WTC11 (cell line): ENCODE measurements at regions not wholly inside any gene's neighbourhood (a gene's known extent, or its start where the extent isn't known, plus 50 kb on each side); places are given as distances from the start of the nearest gene placed in this dataset.

ENCODE experiments used
- ATAC-seq: fragments of 200-7000 bp; cut with Tn5 transposase; 2 replicates; pipeline ENCODE4 v1.10.0; 2021; ENCODE audit warnings: mild to moderate bottlenecking, moderate library complexity
- CTCF ChIA-PET: fragments of 300-600 bp; sonication (Branson Sonifier 250); formaldehyde crosslinking; loops from one replicate; lab custom pipeline; 2021; ENCODE audit warnings: antibody characterized with exemption; lab: Charles Lee
- POLR2A ChIA-PET: fragments of 350-600 bp; sonication (Branson Sonifier 250); formaldehyde crosslinking; loops from one replicate; lab custom pipeline; 2021; ENCODE audit warnings: antibody characterized with exemption; lab: Charles Lee
- DNase-seq: peaks from one replicate; pipeline ENCODE4 v3.0.0; 2021; ENCODE audit warnings: low spot score
- H3K27ac Mint-ChIP-seq: 2 replicates; pipeline ENCODE4 v1.8.0; 2021; ENCODE audit warnings: mixed read lengths
- H3K27me3 Mint-ChIP-seq: 2 replicates; pipeline ENCODE4 v1.8.0; 2021; ENCODE audit warnings: low read depth, mild to moderate bottlenecking, moderate library complexity, mixed read lengths
- H3K36me3 Mint-ChIP-seq: 2 replicates; pipeline ENCODE4 v1.8.0; 2021; ENCODE audit warnings: mixed read lengths
- H3K4me1 Mint-ChIP-seq: 2 replicates; pipeline ENCODE4 v1.8.0; 2022; ENCODE audit warnings: mixed read lengths
- H3K4me3 Mint-ChIP-seq: 2 replicates; pipeline ENCODE4 v1.8.0; 2021; ENCODE audit warnings: mild to moderate bottlenecking, moderate library complexity, mixed read lengths
- H3K9me3 Mint-ChIP-seq: 2 replicates; pipeline ENCODE4 v1.8.0; 2021; ENCODE audit warnings: mixed read lengths
- ATF1 ChIP-seq: sonication (generic); formaldehyde crosslinking; IDR thresholded peaks from 2 replicates; pipeline ENCODE4 v1.8.1; 2023; ENCODE audit warnings: mild to moderate bottlenecking, moderate library complexity, missing genetic modification reagents
- ESRRA ChIP-seq: sonication (generic); formaldehyde crosslinking; IDR thresholded peaks from 2 replicates; pipeline ENCODE4 v1.8.1; 2022; ENCODE audit warnings: mild to moderate bottlenecking, missing genetic modification reagents, borderline replicate concordance
- FOXP1 ChIP-seq: sonication (generic); formaldehyde crosslinking; IDR thresholded peaks from 2 replicates; pipeline ENCODE4 v1.8.0; 2022; ENCODE audit warnings: missing genetic modification reagents, mild to moderate bottlenecking, moderate library complexity, borderline replicate concordance
- GRHL2 ChIP-seq: fragments of 250-450 bp; sonication (Bioruptor Pico); IDR thresholded peaks from 2 replicates; pipeline ENCODE4 v1.8.0; 2022; ENCODE audit warnings: mild to moderate bottlenecking, moderate library complexity; ENCODE audit not compliant: insufficient replicate concordance, severe bottlenecking
- HMGA2 ChIP-seq: fragments of 250-450 bp; sonication (Bioruptor Pico); IDR thresholded peaks from 2 replicates; pipeline ENCODE4 v1.4.0; 2021; ENCODE audit warnings: mild to moderate bottlenecking, moderate library complexity
- MYBL2 ChIP-seq: sonication (generic); formaldehyde crosslinking; IDR thresholded peaks from 2 replicates; pipeline ENCODE4 v1.8.1; 2023; ENCODE audit warnings: mild to moderate bottlenecking, moderate library complexity, missing genetic modification reagents
- NFYB ChIP-seq: sonication (generic); formaldehyde crosslinking; conservative IDR thresholded peaks from 2 replicates; pipeline ENCODE4 v1.8.0; 2022; ENCODE audit warnings: low read depth, missing genetic modification reagents
- ZNF317 ChIP-seq: sonication (generic); formaldehyde crosslinking; IDR thresholded peaks from 2 replicates; pipeline ENCODE4 v1.8.1; 2023; ENCODE audit warnings: low read depth, mild to moderate bottlenecking, moderate library complexity, missing genetic modification reagents, borderline replicate concordance
- TF ChIP-seq, protein P1 (sequence below): sonication (generic); formaldehyde crosslinking; IDR thresholded peaks from 2 replicates; pipeline ENCODE4 v1.8.0; 2022; ENCODE audit warnings: mild to moderate bottlenecking, missing genetic modification reagents
- TF ChIP-seq, protein P2 (sequence below): sonication (generic); formaldehyde crosslinking; IDR thresholded peaks from 2 replicates; pipeline ENCODE4 v1.8.1; 2023; ENCODE audit warnings: mild to moderate bottlenecking, missing genetic modification reagents
- TF ChIP-seq, protein P3 (sequence below): sonication (generic); formaldehyde crosslinking; IDR thresholded peaks from 2 replicates; pipeline ENCODE4 v1.8.1; 2023; ENCODE audit warnings: mild to moderate bottlenecking, missing genetic modification reagents, borderline replicate concordance
- TF ChIP-seq, protein P4 (sequence below): fragments of 250-450 bp; sonication (Bioruptor Pico); conservative IDR thresholded peaks from 2 replicates; pipeline ENCODE4 v1.9.0; 2021; ENCODE audit warnings: mild to moderate bottlenecking
- TF ChIP-seq, protein P5 (sequence below): fragments of 250-450 bp; sonication (Bioruptor Pico); IDR thresholded peaks from 2 replicates; pipeline ENCODE4 v1.9.0; 2021; ENCODE audit warnings: mild to moderate bottlenecking
- TF ChIP-seq, protein P6 (sequence below): sonication (generic); formaldehyde crosslinking; IDR thresholded peaks from 2 replicates; pipeline ENCODE4 v1.8.1; 2022; ENCODE audit warnings: low read depth, mild to moderate bottlenecking, moderate library complexity, missing genetic modification reagents, borderline replicate concordance

DNA sequence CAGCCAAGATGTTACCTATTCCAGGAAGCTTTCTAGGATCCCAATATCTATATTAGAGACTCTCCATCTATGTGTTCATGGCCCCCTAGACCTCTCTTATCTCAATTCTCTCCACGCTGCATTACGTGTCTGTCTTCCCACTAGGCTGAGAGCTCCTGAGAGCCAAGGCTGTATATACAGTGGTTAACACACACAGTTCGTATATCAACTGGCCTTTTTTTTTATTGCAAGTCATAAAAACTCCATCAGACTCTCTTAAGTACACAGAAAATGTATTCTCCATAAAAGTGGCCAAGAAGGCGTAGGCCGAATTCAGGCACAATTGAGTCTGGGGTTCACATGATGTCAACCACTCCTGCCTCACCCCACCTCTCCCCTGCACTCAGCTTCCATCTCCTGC is 115.9 kb downstream of the TRIM29 start:
- TF ChIP-seq ESRRA (CRISPR knock-in tag) (no peak), HMGA2 (no peak)
- TF ChIP-seq, protein P1, sequence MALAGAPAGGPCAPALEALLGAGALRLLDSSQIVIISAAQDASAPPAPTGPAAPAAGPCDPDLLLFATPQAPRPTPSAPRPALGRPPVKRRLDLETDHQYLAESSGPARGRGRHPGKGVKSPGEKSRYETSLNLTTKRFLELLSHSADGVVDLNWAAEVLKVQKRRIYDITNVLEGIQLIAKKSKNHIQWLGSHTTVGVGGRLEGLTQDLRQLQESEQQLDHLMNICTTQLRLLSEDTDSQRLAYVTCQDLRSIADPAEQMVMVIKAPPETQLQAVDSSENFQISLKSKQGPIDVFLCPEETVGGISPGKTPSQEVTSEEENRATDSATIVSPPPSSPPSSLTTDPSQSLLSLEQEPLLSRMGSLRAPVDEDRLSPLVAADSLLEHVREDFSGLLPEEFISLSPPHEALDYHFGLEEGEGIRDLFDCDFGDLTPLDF (CRISPR knock-in tag) = no peak
- TF ChIP-seq, protein P2, sequence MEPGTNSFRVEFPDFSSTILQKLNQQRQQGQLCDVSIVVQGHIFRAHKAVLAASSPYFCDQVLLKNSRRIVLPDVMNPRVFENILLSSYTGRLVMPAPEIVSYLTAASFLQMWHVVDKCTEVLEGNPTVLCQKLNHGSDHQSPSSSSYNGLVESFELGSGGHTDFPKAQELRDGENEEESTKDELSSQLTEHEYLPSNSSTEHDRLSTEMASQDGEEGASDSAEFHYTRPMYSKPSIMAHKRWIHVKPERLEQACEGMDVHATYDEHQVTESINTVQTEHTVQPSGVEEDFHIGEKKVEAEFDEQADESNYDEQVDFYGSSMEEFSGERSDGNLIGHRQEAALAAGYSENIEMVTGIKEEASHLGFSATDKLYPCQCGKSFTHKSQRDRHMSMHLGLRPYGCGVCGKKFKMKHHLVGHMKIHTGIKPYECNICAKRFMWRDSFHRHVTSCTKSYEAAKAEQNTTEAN (CRISPR knock-in tag) = no peak
- TF ChIP-seq, protein P3, sequence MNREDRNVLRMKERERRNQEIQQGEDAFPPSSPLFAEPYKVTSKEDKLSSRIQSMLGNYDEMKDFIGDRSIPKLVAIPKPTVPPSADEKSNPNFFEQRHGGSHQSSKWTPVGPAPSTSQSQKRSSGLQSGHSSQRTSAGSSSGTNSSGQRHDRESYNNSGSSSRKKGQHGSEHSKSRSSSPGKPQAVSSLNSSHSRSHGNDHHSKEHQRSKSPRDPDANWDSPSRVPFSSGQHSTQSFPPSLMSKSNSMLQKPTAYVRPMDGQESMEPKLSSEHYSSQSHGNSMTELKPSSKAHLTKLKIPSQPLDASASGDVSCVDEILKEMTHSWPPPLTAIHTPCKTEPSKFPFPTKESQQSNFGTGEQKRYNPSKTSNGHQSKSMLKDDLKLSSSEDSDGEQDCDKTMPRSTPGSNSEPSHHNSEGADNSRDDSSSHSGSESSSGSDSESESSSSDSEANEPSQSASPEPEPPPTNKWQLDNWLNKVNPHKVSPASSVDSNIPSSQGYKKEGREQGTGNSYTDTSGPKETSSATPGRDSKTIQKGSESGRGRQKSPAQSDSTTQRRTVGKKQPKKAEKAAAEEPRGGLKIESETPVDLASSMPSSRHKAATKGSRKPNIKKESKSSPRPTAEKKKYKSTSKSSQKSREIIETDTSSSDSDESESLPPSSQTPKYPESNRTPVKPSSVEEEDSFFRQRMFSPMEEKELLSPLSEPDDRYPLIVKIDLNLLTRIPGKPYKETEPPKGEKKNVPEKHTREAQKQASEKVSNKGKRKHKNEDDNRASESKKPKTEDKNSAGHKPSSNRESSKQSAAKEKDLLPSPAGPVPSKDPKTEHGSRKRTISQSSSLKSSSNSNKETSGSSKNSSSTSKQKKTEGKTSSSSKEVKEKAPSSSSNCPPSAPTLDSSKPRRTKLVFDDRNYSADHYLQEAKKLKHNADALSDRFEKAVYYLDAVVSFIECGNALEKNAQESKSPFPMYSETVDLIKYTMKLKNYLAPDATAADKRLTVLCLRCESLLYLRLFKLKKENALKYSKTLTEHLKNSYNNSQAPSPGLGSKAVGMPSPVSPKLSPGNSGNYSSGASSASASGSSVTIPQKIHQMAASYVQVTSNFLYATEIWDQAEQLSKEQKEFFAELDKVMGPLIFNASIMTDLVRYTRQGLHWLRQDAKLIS = no peak
- H3K9me3 Mint-ChIP-seq = 0 out of 2 replicates have a peak, but pooled peaks cover 4% of the 10 kb centered on the region
- peaks cover 6% of the 10 kb centered on the region for H3K27me3 Mint-ChIP-seq
- ChIA-PET POLR2A (no interaction called here), CTCF (interaction anchor here (1.2 to 5.0 kb wide), 3 partner anchors 8 to 57 kb away, joined by 3 to 32 read pairs (median 11); no protein-coding TSS in a partner anchor)
- DNase-seq = no peak
- no peak for ATAC-seq
- peaks cover 41% of the 10 kb centered on the region for H3K4me1 Mint-ChIP-seq
- H3K27ac Mint-ChIP-seq = no peak overlapping the region
- no peak overlapping the region for H3K4me3 Mint-ChIP-seq
- no peaks in the 10 kb centered on the region for H3K36me3 Mint-ChIP-seq

DNA sequence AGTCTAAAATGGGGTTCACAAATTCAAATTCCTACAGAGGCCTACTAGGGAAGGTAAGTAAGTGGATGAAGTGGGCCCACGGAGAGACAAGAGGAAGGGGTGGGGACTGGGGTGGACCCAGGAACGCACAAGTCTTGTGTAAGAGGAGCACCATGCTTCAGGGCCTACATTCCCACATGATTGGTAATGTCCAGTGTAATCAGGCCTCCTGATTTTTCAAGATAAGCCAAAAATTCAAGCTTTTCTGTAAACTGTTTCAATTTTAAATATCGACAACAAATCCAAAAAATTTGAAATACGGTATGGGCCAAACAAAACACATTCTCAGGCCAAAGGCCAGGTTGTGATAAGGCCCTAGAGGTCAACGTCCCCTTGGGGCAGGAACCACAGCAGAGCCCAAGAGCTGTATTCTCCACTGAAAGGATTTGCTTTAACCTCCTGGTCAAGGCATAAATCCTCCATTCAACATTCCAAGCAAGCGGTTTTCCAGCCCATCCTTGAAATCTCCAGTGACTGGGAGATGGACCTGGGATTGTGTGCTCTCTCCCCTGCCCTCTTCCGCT is 116.4 kb downstream of the TRIM29 start:
- peaks cover 44% of the 10 kb centered on the region for H3K4me1 Mint-ChIP-seq
- H3K36me3 Mint-ChIP-seq = no peaks in the 10 kb centered on the region
- ChIA-PET CTCF (interaction anchor here (1.2 kb wide), 1 partner anchor 8 kb away, joined by 3 read pairs; no protein-coding TSS in a partner anchor), POLR2A (interaction anchor here (0.6 kb wide), 1 partner anchor 479 kb away, joined by 4 read pairs; no protein-coding TSS in a partner anchor)
- 0 out of 2 replicates have a peak, but pooled peaks cover 4% of the 10 kb centered on the region for H3K9me3 Mint-ChIP-seq
- ATAC-seq = no peak
- no peak overlapping the region for H3K4me3 Mint-ChIP-seq
- no peak for DNase-seq
- H3K27ac Mint-ChIP-seq = no peak overlapping the region
- peaks cover 6% of the 10 kb centered on the region for H3K27me3 Mint-ChIP-seq
- TF ChIP-seq, protein P4, sequence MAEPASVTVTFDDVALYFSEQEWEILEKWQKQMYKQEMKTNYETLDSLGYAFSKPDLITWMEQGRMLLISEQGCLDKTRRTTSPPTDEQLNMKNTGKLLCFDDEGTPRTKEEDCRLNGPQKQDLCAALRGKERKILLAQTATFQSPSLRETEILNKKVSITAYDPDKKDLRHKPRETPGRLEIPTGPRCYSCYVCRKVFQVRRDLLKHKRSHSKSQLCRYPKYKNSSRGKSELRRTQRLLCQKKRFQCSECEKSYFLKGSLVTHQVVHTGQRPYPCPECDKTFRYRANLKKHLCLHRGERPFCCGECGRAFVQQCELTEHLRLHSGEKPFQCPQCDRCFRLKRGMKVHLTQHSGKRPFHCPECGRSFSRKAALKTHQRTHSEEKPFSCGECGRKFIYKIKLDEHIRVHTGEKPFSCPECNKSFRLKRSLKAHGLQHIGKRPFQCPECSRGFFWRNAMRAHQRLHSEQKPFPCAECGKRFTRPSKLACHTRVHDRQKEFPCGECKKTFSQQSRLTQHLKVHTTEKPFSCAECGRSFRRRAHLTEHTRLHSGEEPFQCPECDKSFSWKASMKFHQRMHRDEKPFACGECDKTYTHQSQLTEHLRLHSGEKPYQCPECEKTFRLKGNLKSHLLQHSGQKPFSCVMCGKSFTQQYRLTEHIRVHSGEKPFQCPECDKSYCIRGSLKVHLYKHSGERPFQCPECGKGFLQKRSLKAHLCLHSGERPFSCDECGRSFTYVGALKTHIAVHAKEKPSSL (CRISPR knock-in tag) = no peak
- TF ChIP-seq, protein P5, sequence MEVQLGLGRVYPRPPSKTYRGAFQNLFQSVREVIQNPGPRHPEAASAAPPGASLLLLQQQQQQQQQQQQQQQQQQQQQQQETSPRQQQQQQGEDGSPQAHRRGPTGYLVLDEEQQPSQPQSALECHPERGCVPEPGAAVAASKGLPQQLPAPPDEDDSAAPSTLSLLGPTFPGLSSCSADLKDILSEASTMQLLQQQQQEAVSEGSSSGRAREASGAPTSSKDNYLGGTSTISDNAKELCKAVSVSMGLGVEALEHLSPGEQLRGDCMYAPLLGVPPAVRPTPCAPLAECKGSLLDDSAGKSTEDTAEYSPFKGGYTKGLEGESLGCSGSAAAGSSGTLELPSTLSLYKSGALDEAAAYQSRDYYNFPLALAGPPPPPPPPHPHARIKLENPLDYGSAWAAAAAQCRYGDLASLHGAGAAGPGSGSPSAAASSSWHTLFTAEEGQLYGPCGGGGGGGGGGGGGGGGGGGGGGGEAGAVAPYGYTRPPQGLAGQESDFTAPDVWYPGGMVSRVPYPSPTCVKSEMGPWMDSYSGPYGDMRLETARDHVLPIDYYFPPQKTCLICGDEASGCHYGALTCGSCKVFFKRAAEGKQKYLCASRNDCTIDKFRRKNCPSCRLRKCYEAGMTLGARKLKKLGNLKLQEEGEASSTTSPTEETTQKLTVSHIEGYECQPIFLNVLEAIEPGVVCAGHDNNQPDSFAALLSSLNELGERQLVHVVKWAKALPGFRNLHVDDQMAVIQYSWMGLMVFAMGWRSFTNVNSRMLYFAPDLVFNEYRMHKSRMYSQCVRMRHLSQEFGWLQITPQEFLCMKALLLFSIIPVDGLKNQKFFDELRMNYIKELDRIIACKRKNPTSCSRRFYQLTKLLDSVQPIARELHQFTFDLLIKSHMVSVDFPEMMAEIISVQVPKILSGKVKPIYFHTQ (CRISPR knock-in tag) = no peak
- TF ChIP-seq FOXP1 (CRISPR knock-in tag) (no peak), ESRRA (CRISPR knock-in tag) (no peak), GRHL2 (CRISPR knock-in tag) (no peak), ZNF317 (CRISPR knock-in tag) (no peak), NFYB (CRISPR knock-in tag) (no peak), ATF1 (CRISPR knock-in tag) (no peak), MYBL2 (CRISPR knock-in tag) (no peak)
- TF ChIP-seq, protein P6, sequence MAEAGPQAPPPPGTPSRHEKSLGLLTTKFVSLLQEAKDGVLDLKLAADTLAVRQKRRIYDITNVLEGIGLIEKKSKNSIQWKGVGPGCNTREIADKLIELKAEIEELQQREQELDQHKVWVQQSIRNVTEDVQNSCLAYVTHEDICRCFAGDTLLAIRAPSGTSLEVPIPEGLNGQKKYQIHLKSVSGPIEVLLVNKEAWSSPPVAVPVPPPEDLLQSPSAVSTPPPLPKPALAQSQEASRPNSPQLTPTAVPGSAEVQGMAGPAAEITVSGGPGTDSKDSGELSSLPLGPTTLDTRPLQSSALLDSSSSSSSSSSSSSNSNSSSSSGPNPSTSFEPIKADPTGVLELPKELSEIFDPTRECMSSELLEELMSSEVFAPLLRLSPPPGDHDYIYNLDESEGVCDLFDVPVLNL (CRISPR knock-in tag) = no peak
- TF ChIP-seq, protein P3 = no peak
